Smooth muscle cell of the brain vasculature (primary cell): ENCODE measurements at regions not wholly inside any gene's neighbourhood (a gene's known extent, or its start where the extent isn't known, plus 50 kb on each side); places are given as distances from the start of the nearest gene placed in this dataset.
A peak's percentile ranks its signal among the peaks of the same experiment; 100 is the strongest.

Experiments used
- DNase-seq: peaks from one replicate; pipeline ENCODE4 v3.0.0-alpha.2; 2012; ENCODE audit warnings: low read depth, low spot score

- DNase-seq: no peak
These were observed 66.6 kb upstream of the TLE3 start for GRCh38 chr15:70164156-70164900.

DNA sequence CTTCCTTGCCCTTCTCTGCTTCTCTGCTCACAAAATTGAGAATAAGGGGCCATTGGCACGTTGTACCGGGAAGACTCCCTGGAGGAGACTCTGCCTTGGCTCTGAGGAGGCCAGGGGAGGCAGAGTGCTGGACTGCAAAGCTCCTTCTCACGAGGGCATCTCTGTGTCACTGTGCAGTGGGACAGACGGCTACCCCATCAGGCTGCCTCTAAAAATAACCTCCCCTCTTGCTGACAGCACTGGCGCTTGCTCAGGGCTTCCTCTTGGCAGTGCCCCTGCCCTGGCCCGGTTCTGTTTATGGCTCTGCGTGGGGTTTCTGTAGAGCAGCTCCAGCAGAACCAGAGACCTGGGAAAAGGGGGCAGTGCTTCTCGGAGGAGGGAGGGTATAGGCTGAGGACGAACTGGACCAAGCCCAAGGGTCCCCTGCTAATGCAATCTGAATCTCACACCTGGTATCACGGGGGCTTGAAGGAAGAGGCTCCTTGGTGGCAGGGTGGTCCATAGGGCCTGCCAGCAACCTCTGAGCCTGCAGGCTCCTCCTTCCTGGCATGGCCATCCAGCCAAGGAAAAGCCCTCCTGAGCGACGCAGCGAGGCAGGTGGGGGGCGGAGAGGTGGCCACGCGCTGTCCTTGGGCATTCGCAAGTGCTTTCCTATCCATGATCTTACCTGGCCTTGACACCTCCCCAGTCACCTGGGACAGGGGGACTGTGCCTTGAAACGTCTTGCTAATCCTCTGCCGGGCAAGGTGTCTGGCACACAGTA is 63.3 kb upstream of the TLE3 start:
- DNase-seq: no peak

GRCh38 chr15:70160267-70160666 is 62.5 kb upstream of the TLE3 start:
- no peak for DNase-seq

GRCh38 chr15:70159713-70160009 is 61.9 kb upstream of the TLE3 start:
- no peak for DNase-seq

GRCh38 chr15:70159001-70159712 is 61.4 kb upstream of the TLE3 start:
- DNase-seq: no peak

DNA sequence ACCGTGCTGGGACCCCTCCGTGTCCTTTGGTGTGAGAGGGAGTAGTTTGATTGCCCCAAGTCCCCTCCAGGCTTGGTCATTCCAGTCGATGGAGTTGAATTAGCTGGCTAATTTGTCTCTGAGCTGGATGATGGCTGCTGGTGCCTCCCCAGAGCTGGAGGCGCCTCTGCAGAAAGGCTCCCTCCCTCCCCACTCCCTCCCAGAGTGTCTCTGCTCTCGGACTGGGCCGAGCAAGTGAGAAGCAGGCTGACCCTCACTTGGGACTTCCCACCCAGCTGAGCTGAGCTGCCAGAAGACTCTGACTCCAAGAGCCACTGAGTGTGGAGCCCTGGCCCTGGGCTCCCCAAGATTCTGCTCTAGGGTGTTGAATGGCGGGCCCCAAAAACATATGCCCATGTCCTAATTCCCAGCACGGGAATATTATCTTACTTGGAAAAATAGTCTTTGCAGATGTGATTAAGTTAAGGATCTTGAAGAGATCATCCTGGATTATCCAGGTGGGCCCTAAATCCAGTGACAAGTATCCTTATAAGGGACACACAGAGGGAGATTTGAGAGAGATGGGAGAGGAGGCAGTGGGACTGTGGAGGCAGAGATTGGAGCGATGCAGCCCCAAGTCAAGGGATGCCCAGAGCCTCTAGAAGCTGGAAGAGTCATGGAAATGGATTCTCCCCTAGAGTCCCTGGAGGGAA is 60.7 kb upstream of the TLE3 start:
- no peak for DNase-seq

DNA sequence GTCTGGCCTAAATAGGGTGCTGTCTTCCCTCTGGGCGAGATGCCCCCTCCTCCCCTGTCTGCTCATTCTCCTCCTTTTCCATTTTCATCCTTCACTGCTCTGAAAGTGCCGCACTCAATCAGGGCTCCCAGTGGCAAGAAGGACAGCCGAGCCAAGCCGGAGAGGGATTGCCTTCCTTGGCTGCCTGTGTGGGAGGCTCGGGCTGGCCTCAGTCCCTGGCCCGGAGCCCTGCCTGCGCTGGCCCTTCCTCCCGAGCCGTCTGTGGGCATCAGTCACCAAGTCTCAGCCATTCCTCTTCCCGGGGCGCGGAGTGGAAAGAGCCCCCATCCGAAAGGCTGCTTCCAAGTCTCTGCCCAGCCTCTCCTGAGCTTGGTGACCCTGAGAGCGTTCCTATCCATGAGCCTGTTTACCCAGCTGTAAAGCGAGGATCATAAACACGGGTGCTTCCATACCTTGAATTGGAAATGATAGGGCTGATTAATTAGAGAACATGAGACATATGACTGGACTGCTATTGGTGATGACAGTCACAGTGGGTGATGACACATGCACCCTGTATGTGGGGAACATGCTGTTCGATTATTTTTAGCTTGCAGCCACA is 59.1 kb upstream of the TLE3 start:
- DNase-seq: no peak

GRCh38 chr15:70154718-70155347 is 57.1 kb upstream of the TLE3 start:
- no peak for DNase-seq

- DNase-seq: no peak
These were observed 56.4 kb upstream of the TLE3 start for GRCh38 chr15:70153921-70154717.

DNA sequence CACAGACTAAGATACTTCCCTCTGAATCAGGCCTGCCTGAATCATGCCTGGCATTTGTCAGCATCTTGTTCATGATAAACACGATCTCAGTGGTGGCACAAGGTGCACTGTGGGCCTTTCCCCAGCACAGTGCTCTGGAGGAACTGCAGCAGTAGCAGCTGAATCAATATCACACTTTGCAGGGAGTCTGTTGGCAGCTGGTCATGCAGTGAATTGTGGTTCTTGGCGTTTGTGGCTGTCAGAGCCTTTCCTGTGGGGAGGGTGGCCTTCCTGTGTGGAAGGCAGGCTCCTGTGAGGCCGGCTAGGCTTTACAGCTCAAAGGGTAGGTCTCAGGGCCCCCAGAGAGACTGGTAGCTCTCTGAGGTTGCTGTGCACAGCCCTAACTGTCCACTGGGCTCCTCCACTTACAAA is 54.4 kb upstream of the TLE3 start:
- DNase-seq: peak; percentile 76

DNA sequence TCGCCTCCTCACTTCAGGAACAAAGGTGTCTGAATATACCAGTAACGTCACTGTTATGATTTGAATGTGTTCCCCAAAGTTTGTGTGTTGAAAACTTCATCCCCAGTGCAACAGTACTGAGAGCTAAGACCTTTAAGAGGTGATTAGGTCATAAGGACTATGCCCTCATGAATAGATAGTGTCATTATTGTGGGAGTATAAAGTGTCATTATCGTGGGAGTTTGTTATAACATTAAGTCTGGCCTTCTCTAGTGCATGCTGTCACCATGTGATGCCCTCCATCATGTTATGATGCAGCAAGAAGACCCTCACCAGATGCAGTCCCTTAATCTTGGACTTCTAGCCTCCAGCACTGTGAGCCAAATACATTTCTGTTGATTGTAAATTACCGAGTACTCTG is 53.7 kb upstream of the TLE3 start:
- no peak for DNase-seq

- no peak for DNase-seq
These were observed 53.3 kb upstream of the TLE3 start for GRCh38 chr15:70151003-70151402.

GRCh38 chr15:70150405-70150747 is 52.7 kb upstream of the TLE3 start:
- no peak for DNase-seq

- DNase-seq: no peak
These were observed 52.1 kb upstream of the TLE3 start for GRCh38 chr15:70149667-70150404.

- DNase-seq: no peak
These were observed 50.1 kb upstream of the TLE3 start for GRCh38 chr15:70147778-70148177.
